IMR-90 (cell line): ENCODE measurements at regions not wholly inside any gene's neighbourhood (a gene's known extent, or its start where the extent isn't known, plus 50 kb on each side); places are given as distances from the start of the nearest gene placed in this dataset.

Experiments
- ATAC-seq: fragments of 200-7000 bp; cut with Tn5 transposase; 2 replicates; pipeline ENCODE4 v1.9.1; 2020; ENCODE audit warnings: low read depth, mild to moderate bottlenecking, moderate library complexity
- BruUV-seq: library from RNA; stranded (reverse); fragments of 400-500 nt; replicated peaks from 2 replicates; lab custom pipeline; 2021; lab: Mats Ljungman, UMichigan
- CTCF ChIA-PET: fragments of 300-600 bp; formaldehyde crosslinking; extraction: SDS; loops from one replicate; lab custom pipeline; 2021; ENCODE audit warnings: antibody characterized with exemption; lab: Yijun Ruan, JAX
- POLR2A ChIA-PET: fragments of 300-600 bp; sonication (Branson Sonifier 250); formaldehyde crosslinking; loops from one replicate; lab custom pipeline; 2022; ENCODE audit warnings: antibody characterized with exemption; ENCODE audit not compliant: unreplicated experiment; lab: Charles Lee
- DNase-seq: peaks from one replicate; pipeline ENCODE4 v3.0.0; 2013
- H2AFZ ChIP-seq: replicated peaks from 2 replicates; pipeline ENCODE3; 2013; ENCODE audit warnings: low read length, mild to moderate bottlenecking; ENCODE audit not compliant: poor library complexity
- H2AK5ac ChIP-seq: 2 replicates; pipeline ENCODE4 v1.6.1; 2013; ENCODE audit warnings: low read depth, low read length, inconsistent platforms
- H2AK9ac ChIP-seq: replicated peaks from 2 replicates; pipeline ENCODE3; 2013; ENCODE audit warnings: mild to moderate bottlenecking, low read depth, low read length, moderate library complexity; ENCODE audit not compliant: poor library complexity
- H2BK120ac ChIP-seq: 2 replicates; pipeline ENCODE4 v1.6.1; 2013; ENCODE audit warnings: low read depth, low read length, inconsistent platforms
- H2BK15ac ChIP-seq: 3 replicates; pipeline ENCODE4 v1.6.1; 2013; ENCODE audit warnings: low read depth, low read length, inconsistent platforms
- H2BK20ac ChIP-seq: 2 replicates; pipeline ENCODE4 v1.6.1; 2013; ENCODE audit warnings: low read depth, mild to moderate bottlenecking, inconsistent platforms, low read length, moderate library complexity
- H2BK5ac ChIP-seq: 2 replicates; pipeline ENCODE4 v1.6.1; 2013; ENCODE audit warnings: mild to moderate bottlenecking, low read depth, low read length, inconsistent platforms; ENCODE audit not compliant: poor library complexity, severe bottlenecking
- H3K14ac ChIP-seq: replicated peaks from 2 replicates; pipeline ENCODE4 v1.6.1; 2013; ENCODE audit warnings: low read depth, low read length, inconsistent platforms
- H3K18ac ChIP-seq: 2 replicates; pipeline ENCODE4 v1.6.1; 2013; ENCODE audit warnings: low read depth, low read length, control low read depth
- H3K23ac ChIP-seq: 2 replicates; pipeline ENCODE4 v1.6.1; 2013; ENCODE audit warnings: low read depth, low read length, inconsistent platforms
- H3K27ac ChIP-seq: 2 replicates; pipeline ENCODE4 v1.5.1; 2013; ENCODE audit warnings: mild to moderate bottlenecking, control low read depth, low read length; ENCODE audit not compliant: insufficient read depth
- H3K27me3 ChIP-seq: 2 replicates; pipeline ENCODE4 v1.6.1; 2013; ENCODE audit warnings: low read length; ENCODE audit not compliant: control insufficient read depth, insufficient read depth
- H3K36me3 ChIP-seq: 2 replicates; pipeline ENCODE4 v1.6.1; 2013; ENCODE audit warnings: low read length, mixed read lengths; ENCODE audit not compliant: control insufficient read depth, insufficient read depth
- H3K4ac ChIP-seq: 2 replicates; pipeline ENCODE4 v1.6.1; 2013; ENCODE audit warnings: low read depth, low read length, inconsistent platforms
- H3K4me1 ChIP-seq: 2 replicates; pipeline ENCODE4 v1.6.1; 2013; ENCODE audit warnings: low read length, mixed read lengths; ENCODE audit not compliant: control insufficient read depth, insufficient read depth
- H3K4me2 ChIP-seq: 2 replicates; pipeline ENCODE4 v1.6.1; 2013; ENCODE audit warnings: low read depth, mild to moderate bottlenecking, control low read depth, low read length, moderate library complexity
- H3K4me3 ChIP-seq: 2 replicates; pipeline ENCODE4 v1.5.1; 2013; ENCODE audit warnings: low read depth, mild to moderate bottlenecking, control low read depth, low read length, moderate library complexity; ENCODE audit not compliant: insufficient read depth
- H3K56ac ChIP-seq: 2 replicates; pipeline ENCODE4 v1.6.1; 2013; ENCODE audit warnings: low read length, inconsistent platforms; ENCODE audit not compliant: insufficient read depth; ENCODE audit errors: extremely low read depth
- H3K79me1 ChIP-seq, 2 experiments: 2 replicates each; pipeline ENCODE4 v1.6.1; 2013; ENCODE audit warnings: low read length in 2 of 2, inconsistent platforms in 1 of 2, low read depth in 1 of 2
- H3K9ac ChIP-seq: 2 replicates; pipeline ENCODE4 v1.6.1; 2013; ENCODE audit warnings: low read depth, low read length, control low read depth
- H3K9me1 ChIP-seq: 2 replicates; pipeline ENCODE4 v1.6.1; 2013; ENCODE audit warnings: low read length, inconsistent platforms; ENCODE audit not compliant: insufficient read depth
- H3K9me3 ChIP-seq: 2 replicates; pipeline ENCODE4 v1.6.1; 2013; ENCODE audit warnings: low read length; ENCODE audit not compliant: control insufficient read depth, insufficient read depth
- H4K20me1 ChIP-seq: 2 replicates; pipeline ENCODE4 v1.6.1; 2013; ENCODE audit warnings: low read length, inconsistent platforms; ENCODE audit not compliant: insufficient read depth
- H4K5ac ChIP-seq: 2 replicates; pipeline ENCODE4 v1.6.1; 2013; ENCODE audit warnings: mild to moderate bottlenecking, low read depth, low read length, control low read depth
- H4K8ac ChIP-seq, 2 experiments: 2 replicates each; pipeline ENCODE4 v1.6.1; 2013; ENCODE audit warnings: low read depth in 2 of 2, low read length in 2 of 2, control low read depth in 1 of 2, inconsistent platforms in 1 of 2
- H4K91ac ChIP-seq: 2 replicates; pipeline ENCODE4 v1.6.1; 2013; ENCODE audit warnings: low read depth, low read length, inconsistent platforms; ENCODE audit not compliant: insufficient read depth
- ELK1 ChIP-seq: fragments of 150-350 bp; IDR thresholded peaks from 2 replicates; pipeline ENCODE4 v1.6.1; 2016; ENCODE audit warnings: low read depth, mild to moderate bottlenecking, low read length, moderate library complexity, borderline replicate concordance
- MAFK ChIP-seq: IDR thresholded peaks from 2 replicates; pipeline ENCODE4 v1.6.1; 2012; ENCODE audit warnings: low read depth, low read length, improper control_type of control experiment
- MXI1 ChIP-seq: IDR thresholded peaks from 2 replicates; pipeline ENCODE4 v1.6.1; 2012; ENCODE audit warnings: low read depth, mild to moderate bottlenecking, low read length, moderate library complexity, borderline replicate concordance
- POLR2A ChIP-seq: IDR thresholded peaks from 2 replicates; pipeline ENCODE4 v1.6.1; 2012; ENCODE audit warnings: mild to moderate bottlenecking, low read depth, low read length
- RCOR1 ChIP-seq: IDR thresholded peaks from 2 replicates; pipeline ENCODE4 v1.6.1; 2012; ENCODE audit warnings: mild to moderate bottlenecking, low read length, improper control_type of control experiment; ENCODE audit not compliant: insufficient replicate concordance
- RFX5 ChIP-seq: IDR thresholded peaks from 2 replicates; pipeline ENCODE4 v1.8.0; 2012; ENCODE audit warnings: low read depth, mild to moderate bottlenecking, low read length, moderate library complexity
- SMC3 ChIP-seq: fragments of 150-350 bp; IDR thresholded peaks from 2 replicates; pipeline ENCODE4 v1.6.1; 2016; ENCODE audit warnings: low read depth, mild to moderate bottlenecking, antibody characterized with exemption, low read length, moderate library complexity
- WGBS, 2 experiments: methylation state at CpG; one replicate each; pipeline versions ENCODE4 v1.1.5 to v1.1.7; 2013; ENCODE audit warnings: missing lambda C conversion rate in 2 of 2; ENCODE audit not compliant: insufficient read length in 1 of 2; ENCODE audit errors: extremely low coverage in 2 of 2; 5-methylcytosine and 5-hydroxymethylcytosine counted together
- dilution Hi-C: fragments of 300-500 bp; cut with HindIII; formaldehyde crosslinking; loops from one replicate; pipeline ENCODE4 v1.14.3; 2018; ENCODE audit warnings: low sequenced_read_pairs; ENCODE audit not compliant: unreplicated experiment
- in situ Hi-C: fragments of 300-500 bp; cut with MboI; formaldehyde crosslinking; loops from 3 replicates; pipeline ENCODE4 v1.14.3; 2019; ENCODE audit warnings: low sequenced_read_pairs, inconsistent platforms, mixed read lengths
- intact Hi-C: fragments of 100-400 bp; cut with micrococcal nuclease; formaldehyde crosslinking; loops from 2 replicates; pipeline ENCODE4 v1.10.0; 2022
- TF ChIP-seq, protein P1 (sequence below): conservative IDR thresholded peaks from 2 replicates; pipeline ENCODE4 v1.5.1; 2012; ENCODE audit warnings: mild to moderate bottlenecking, low read depth, low read length, improper control_type of control experiment
- TF ChIP-seq, protein P2 (sequence below): fragments of 150-350 bp; IDR thresholded peaks from 2 replicates; pipeline ENCODE4 v1.6.1; 2017; ENCODE audit warnings: mild to moderate bottlenecking, antibody characterized with exemption, low read length, low read depth

- Histone ChIP-seq H2BK5ac (no peak overlapping the region), H3K14ac (no peak overlapping the region), H4K5ac (no peak overlapping the region), H3K56ac (no peak overlapping the region), H3K4me3 (no peak overlapping the region), H2AFZ (no peak overlapping the region), H4K8ac (no peak overlapping the region), H3K4me1 (no peaks in the 10 kb centered on the region), H2BK20ac (no peak overlapping the region), H2AK9ac (no peak overlapping the region), H3K18ac (no peak overlapping the region), H3K27me3 (peaks cover 5% of the 10 kb centered on the region; the same call in 1 of the 2 replicates), H3K23ac (no peak overlapping the region), H2BK120ac (no peak overlapping the region), H4K91ac (no peak overlapping the region), H4K20me1 (no peaks in the 10 kb centered on the region), H2BK15ac (no peak overlapping the region), H3K4me2 (no peak overlapping the region), H3K9me1 (no peaks in the 10 kb centered on the region), H3K9me3 (no peaks in the 10 kb centered on the region), H3K27ac (no peak overlapping the region), H3K9ac (no peak overlapping the region), H3K79me1 (no peaks in the 10 kb centered on the region), H3K36me3 (no peaks in the 10 kb centered on the region), H3K4ac (no peak overlapping the region), H2AK5ac (no peak overlapping the region)
- ChIA-PET POLR2A (no interaction called here), CTCF (no interaction called here)
- WGBS, 2 experiments, result 20% methylated on average over 1 of the region's 4 CpGs; no CpG with 5 or more reads in 1 of the 2 experiments
- no TSS peak for BruUV-seq
- in situ Hi-C loops, result no loop called here
- no peak for DNase-seq
- ATAC-seq, result no peak
- TF ChIP-seq RCOR1, result no peak
- TF ChIP-seq RFX5, result no peak
- TF ChIP-seq MXI1, result no peak
- TF ChIP-seq ELK1, result no peak
- TF ChIP-seq, protein P1, sequence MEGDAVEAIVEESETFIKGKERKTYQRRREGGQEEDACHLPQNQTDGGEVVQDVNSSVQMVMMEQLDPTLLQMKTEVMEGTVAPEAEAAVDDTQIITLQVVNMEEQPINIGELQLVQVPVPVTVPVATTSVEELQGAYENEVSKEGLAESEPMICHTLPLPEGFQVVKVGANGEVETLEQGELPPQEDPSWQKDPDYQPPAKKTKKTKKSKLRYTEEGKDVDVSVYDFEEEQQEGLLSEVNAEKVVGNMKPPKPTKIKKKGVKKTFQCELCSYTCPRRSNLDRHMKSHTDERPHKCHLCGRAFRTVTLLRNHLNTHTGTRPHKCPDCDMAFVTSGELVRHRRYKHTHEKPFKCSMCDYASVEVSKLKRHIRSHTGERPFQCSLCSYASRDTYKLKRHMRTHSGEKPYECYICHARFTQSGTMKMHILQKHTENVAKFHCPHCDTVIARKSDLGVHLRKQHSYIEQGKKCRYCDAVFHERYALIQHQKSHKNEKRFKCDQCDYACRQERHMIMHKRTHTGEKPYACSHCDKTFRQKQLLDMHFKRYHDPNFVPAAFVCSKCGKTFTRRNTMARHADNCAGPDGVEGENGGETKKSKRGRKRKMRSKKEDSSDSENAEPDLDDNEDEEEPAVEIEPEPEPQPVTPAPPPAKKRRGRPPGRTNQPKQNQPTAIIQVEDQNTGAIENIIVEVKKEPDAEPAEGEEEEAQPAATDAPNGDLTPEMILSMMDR, result no peak
- TF ChIP-seq, protein P2, sequence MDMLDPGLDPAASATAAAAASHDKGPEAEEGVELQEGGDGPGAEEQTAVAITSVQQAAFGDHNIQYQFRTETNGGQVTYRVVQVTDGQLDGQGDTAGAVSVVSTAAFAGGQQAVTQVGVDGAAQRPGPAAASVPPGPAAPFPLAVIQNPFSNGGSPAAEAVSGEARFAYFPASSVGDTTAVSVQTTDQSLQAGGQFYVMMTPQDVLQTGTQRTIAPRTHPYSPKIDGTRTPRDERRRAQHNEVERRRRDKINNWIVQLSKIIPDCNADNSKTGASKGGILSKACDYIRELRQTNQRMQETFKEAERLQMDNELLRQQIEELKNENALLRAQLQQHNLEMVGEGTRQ, result no peak
- TF ChIP-seq SMC3, result no peak
- no peak for TF ChIP-seq POLR2A
- TF ChIP-seq MAFK, result no peak
- dilution Hi-C loops, result no loop called here
- intact Hi-C loops, result no loop called here
Observed at GRCh38 chr3:132870541-132870940, 148.3 kb upstream of the NPHP3 start.
